D721Med (cell line): ENCODE measurements at regions not wholly inside any gene's neighbourhood (a gene's known extent, or its start where the extent isn't known, plus 50 kb on each side); places are given as distances from the start of the nearest gene placed in this dataset.

Experiments
- DNase-seq: peaks from one replicate; pipeline ENCODE4 v3.0.0; 2011; ENCODE audit warnings: low spot score; ENCODE audit not compliant: insufficient read length
- FAIRE-seq: peaks from 2 replicates; lab custom pipeline; 2011; peaks lifted over from hg19 to GRCh38; lab: Jason Lieb, UNC
- TF ChIP-seq, protein P1 (sequence below): IDR thresholded peaks from 2 replicates; pipeline ENCODE4 v1.5.1; 2012; ENCODE audit warnings: mild to moderate bottlenecking, control low read depth; ENCODE audit not compliant: insufficient read depth; ENCODE audit errors: missing control alignments

DNA sequence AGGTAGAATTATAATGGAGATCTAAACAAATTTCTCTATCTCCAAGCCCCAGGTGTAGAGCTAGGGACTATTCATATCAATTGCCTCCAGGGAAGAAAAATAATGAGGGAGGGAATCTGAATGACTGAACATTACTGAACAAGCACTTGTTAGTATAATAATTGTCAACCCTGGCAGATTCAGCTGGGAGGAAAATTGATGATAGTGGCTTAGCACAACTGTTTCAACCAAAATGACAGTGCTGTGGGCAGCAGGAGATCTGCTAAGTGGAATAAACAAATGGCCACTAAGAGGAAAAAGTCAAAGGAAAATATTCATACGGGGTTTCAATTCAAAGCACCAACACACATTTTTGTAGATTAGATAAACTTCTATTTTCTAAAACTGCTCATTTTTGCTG lies 294.9 kb upstream of the ZNF385D start:
- no peak for FAIRE-seq

DNA sequence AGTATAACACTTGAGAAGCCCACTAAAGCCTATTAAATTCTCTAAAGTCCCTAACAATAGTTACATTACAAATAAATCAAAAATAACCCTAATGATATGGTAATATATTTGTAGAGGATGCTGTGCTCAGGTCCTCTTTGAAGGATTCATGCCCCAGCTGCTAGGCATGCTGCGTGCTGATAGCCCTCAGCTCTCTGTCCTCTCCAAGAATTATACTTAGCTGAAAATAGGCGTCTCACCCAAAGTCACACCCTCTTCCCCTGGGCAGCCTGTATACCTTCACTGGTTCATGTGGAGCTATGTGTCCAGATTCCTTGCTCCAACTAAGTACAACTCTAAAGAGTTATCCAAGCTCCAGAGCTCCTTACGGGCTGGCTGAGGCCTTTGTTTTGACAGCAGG lies 312.5 kb upstream of the ZNF385D start:
- FAIRE-seq (no peak), DNase-seq (no peak)
- TF ChIP-seq, protein P1, sequence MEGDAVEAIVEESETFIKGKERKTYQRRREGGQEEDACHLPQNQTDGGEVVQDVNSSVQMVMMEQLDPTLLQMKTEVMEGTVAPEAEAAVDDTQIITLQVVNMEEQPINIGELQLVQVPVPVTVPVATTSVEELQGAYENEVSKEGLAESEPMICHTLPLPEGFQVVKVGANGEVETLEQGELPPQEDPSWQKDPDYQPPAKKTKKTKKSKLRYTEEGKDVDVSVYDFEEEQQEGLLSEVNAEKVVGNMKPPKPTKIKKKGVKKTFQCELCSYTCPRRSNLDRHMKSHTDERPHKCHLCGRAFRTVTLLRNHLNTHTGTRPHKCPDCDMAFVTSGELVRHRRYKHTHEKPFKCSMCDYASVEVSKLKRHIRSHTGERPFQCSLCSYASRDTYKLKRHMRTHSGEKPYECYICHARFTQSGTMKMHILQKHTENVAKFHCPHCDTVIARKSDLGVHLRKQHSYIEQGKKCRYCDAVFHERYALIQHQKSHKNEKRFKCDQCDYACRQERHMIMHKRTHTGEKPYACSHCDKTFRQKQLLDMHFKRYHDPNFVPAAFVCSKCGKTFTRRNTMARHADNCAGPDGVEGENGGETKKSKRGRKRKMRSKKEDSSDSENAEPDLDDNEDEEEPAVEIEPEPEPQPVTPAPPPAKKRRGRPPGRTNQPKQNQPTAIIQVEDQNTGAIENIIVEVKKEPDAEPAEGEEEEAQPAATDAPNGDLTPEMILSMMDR, result no peak

More for the DNA sequence above, 294.9 kb upstream of the ZNF385D start:
- DNase-seq, result no peak
- TF ChIP-seq, protein P1, result no peak

DNA sequence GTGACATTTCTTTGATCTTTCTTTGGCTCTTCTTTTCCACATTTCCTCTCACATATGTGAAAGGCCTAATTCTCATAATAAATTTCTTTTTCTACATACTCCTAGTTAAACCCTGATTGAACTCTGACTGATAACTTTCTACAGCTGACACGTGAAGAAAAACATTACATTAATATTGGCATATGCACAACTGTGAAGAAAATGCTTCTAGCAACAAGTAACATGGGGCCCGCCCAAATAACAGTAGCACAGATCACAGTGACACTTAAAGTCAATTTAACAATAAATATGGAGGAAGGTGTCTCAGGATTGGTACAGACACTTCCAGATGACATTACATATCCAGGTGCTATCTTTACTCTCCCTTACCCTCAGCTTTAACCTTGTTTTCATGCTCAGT lies 317.6 kb upstream of the ZNF385D start:
- TF ChIP-seq, protein P1, result no peak
- DNase-seq, result no peak
- FAIRE-seq, result no peak

DNA sequence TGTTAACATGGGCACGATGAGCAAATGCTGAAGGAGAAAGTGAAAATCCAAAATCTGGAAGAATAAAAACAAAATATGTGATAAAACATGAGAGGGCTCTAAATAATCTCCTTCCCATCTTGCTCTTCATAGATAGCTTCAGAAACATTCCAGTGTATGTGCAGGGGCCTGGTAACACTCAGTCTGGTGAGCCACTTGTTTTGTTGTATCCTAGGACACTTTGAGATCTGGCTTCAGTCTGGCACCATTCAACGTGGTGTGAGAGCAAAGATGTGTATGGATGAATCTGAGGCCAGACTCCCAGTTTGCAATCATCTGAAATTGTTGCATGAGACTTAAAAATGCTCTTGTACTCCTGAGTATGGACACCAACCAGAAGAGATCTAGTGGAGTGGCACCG lies 337.2 kb upstream of the ZNF385D start:
- DNase-seq (no peak), FAIRE-seq (no peak)
- TF ChIP-seq, protein P1, result no peak

DNA sequence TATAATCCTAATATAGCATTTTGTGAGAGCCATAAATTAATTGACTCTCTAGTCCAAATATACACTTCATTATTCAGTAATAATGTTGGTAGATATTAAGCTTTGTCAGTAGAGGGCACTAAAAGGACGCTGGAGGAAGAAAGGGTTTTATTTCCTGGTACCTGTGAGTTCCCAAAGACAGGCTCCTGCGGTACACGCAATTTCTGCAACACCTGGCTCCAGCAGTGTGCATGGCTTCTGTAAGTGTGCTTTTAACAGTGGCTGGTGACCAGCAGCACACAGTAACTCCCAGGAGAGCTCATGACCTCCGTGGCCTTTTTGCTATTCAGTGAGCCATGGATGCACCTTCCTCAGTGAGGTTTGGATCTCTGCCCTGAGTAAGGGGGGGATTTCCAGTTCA lies 338.3 kb upstream of the ZNF385D start:
- FAIRE-seq (no peak), DNase-seq (no peak)
- TF ChIP-seq, protein P1, result peak; percentile 58

DNA sequence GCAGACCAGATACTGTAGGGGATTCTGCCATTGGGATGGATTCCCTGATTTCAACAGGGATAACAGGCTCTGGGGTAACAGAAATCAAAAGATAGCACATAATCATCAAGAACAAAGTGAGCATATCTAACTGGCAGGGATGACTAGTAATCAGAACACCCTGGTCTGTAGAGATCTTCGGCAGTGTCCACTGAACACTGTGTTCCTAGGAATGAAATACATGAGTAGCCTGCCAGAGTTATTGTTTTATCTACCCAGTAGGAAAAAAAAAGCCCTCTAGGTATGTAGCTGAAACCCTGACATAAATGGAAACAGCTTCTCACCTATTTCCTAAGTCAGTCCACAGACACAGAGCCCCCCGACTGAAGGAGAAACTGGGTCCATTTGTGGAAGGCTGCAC lies 340.3 kb upstream of the ZNF385D start:
- no peak for FAIRE-seq
- no peak for DNase-seq
- TF ChIP-seq, protein P1, result no peak

DNA sequence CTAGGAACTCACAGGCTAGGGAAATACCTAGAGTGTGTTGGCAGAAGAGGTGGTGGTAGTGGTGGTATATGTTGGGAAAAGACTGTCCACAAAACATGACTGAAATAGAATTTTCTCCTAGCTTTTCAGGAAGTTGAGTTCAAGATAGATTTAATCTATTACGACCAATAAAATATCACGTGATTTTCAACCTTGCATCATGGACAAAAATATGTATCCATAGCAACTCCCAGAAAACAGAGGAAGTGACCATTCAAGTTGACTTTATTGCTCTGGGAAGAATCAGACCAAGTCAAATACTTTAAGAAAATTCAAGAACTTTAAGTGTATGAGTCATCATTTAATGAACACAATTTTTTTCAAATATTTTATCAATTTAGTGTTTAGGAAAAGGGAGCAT lies 347.0 kb upstream of the ZNF385D start:
- TF ChIP-seq, protein P1, result no peak
- FAIRE-seq (no peak), DNase-seq (no peak)
